ENCODE measurements at regions not wholly inside any gene's neighbourhood (a gene's known extent, or its start where the extent isn't known, plus 50 kb on each side); places are given as distances from the start of the nearest gene placed in this dataset.

DNA sequence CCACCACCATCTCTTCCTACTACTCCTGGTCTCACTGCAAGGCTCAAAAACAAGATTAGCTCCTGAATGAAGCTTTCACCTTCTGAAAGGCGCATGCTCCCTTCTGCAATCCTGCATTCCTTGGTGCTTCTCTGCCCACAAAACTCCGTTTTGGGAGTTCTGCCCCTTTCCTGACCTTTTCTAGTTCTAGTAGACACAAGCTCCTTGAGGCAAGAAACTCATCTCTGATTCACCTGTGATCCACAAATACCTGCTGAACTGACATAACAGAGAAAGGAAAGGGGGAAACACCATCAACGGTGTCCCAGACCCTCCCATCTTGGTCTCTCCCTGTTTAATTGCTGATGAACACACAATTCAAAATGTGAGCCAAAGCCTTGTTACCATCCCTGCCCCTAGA is 64.0 kb upstream of the EGR2 start:
- no peak for DNase-seq (ENCODE audit: low spot score)

DNA sequence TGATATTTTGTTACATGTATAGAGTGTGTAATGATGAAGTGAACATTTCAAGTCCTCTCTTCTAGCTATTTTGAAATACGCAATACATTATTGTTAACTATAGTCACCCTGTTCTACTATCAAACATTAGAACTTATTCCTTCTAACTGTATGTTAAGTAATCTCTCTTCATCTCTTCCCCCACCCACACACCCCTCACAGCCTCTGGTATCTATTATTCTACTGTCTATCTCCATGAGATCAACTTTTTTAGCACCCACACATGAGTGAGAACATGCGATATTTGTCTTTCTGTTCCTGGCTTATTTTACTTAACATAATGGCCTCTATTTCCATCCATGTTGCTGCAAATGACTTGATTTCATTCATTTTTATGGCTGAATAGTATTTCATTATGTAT is 57.7 kb upstream of the EGR2 start:
- DNase-seq (ENCODE audit: low spot score): no peak

DNA sequence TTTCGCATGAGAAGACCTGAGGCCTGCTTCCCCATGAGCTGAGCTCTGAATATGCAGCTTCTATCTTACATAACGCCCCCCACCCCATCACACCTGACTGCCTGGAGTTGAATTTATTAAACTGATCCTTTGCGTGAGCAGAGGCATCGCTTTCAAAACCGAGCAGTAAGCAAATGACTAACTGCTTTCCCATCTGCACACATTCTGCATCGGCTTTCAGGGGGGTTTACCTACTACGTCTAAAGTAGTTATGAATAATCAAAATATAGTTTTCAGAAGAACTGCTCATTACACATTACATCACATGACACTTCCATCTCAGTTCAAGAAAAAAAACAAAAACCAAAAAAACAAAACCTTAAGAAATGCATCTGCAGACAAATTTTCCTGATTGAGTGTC is 54.7 kb upstream of the EGR2 start:
- no peak for DNase-seq (ENCODE audit: low spot score)

DNA sequence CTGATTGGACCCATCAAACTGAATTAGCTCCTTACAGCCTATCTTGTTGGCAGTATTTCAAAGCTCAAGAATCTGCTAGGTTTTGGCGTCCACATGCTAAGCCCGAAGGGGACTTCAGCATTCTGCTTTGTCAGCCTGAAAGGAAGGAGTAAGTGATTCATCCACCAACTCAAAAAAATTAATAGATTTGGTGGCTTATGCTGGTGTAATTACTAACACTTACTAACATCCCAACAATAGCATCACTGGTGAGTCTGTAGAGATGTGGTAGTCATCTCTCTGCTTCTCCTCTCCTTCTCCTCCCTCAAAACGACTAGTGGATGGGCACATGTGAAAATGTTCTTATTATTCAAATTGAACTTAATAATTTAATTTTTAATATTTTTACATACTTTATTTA is 53.8 kb upstream of the EGR2 start:
- no peak for DNase-seq (ENCODE audit: low spot score)

DNA sequence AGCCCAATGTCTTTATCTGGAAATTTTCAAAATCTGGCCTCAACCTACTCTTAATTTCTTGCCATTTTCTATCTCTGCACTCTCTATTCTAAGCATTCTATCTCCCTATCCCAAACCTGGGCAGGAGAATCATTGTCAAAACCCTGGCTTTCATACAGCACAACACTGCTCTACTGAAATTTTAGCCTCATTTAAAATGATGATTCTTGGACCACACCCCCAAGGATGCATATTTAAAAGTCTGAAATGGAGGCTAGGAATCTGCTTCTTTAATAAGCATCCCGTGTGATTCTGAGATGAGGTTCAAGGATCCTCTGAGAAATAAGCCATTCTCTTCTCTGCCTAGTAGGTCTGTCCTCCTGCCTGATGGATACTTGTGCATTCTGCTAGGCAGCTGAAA is 50.8 kb upstream of the EGR2 start:
- DNase-seq (ENCODE audit: low spot score): no peak

DNA sequence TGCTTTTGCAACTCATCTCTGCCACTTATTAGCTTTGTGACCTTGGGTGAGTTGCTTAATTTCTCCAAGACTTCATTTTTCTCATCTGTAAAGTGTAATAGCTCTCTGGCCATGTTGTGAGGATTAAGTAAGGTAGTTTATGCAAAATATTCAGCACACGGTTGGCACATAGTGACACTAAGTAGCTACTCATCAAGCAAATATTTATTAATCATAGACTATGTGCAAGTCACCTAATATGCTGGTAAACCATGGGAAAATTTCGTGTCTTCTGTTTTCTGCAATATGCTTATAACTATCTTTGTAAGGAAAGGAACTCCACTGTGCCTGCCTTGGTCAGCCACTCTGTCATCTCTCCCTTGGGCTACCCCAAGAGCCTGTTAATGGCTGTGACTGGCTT is 50.3 kb upstream of the EGR2 start:
- no peak for DNase-seq (ENCODE audit: low spot score)
